HepG2 (cell line): ENCODE measurements at regions not wholly inside any gene's neighbourhood (a gene's known extent, or its start where the extent isn't known, plus 50 kb on each side); places are given as distances from the start of the nearest gene placed in this dataset.

Experiments used
- ATAC-seq: fragments of 200-7000 bp; cut with Tn5 transposase; 3 replicates; pipeline ENCODE4 v1.9.1; 2020; ENCODE audit warnings: mild to moderate bottlenecking, moderate library complexity
- BruUV-seq: library from RNA; stranded (reverse); fragments of 400-500 nt; replicated peaks from 2 replicates; lab custom pipeline; 2021; lab: Mats Ljungman, UMichigan
- CTCF ChIA-PET: fragments of 300-600 bp; formaldehyde crosslinking; extraction: SDS; loops from one replicate; lab custom pipeline; 2021; ENCODE audit warnings: low total read pairs, inconsistent platforms, low intra/inter-chr PET ratio; lab: Yijun Ruan, JAX
- POLR2A ChIA-PET: fragments of 350-600 bp; sonication (Branson Sonifier 250); formaldehyde crosslinking; loops from one replicate; lab custom pipeline; 2020; ENCODE audit warnings: antibody characterized with exemption, inconsistent platforms; lab: Yijun Ruan, JAX
- DNase-seq: peaks from one replicate; pipeline ENCODE4 v3.0.0-alpha.2; 2015; ENCODE audit warnings: low spot score
- FAIRE-seq: peaks from 3 replicates; lab custom pipeline; 2011; peaks lifted over from hg19 to GRCh38; lab: Jason Lieb, UNC
- H2AFZ ChIP-seq: one replicate; pipeline ENCODE4 v1.6.1; 2011; ENCODE audit warnings: low read length, inconsistent platforms
- H3K27ac ChIP-seq: fragments of 300-600 bp; 3 replicates; pipeline ENCODE4 v1.8.0; 2011; ENCODE audit warnings: mixed run types, mild to moderate bottlenecking, mixed read lengths, low read length, inconsistent platforms; ENCODE audit not compliant: insufficient read depth; ENCODE audit errors: extremely low read length
- H3K27me3 ChIP-seq, 2 experiments: fragments of 200-600 bp in 1 of 2; 2 replicates in 1 of 2; 3 replicates in 1 of 2; pipeline versions ENCODE4 v1.6.0 to v1.8.0; 2011; ENCODE audit warnings: low read length in 2 of 2, mild to moderate bottlenecking in 2 of 2, moderate library complexity in 2 of 2, inconsistent platforms in 1 of 2; ENCODE audit not compliant: insufficient read depth in 2 of 2, control insufficient read depth in 1 of 2
- H3K36me3 ChIP-seq, 2 experiments: fragments of 200-600 bp in 1 of 2; replicated peaks in 1 of 2; 2 replicates in 1 of 2; 3 replicates in 1 of 2; pipeline versions ENCODE4 v1.5.1 to v1.8.0; 2011; ENCODE audit warnings: low read length in 2 of 2, inconsistent platforms in 1 of 2; ENCODE audit not compliant: insufficient read depth in 2 of 2, control insufficient read depth in 1 of 2
- H3K4me1 ChIP-seq: 2 replicates; pipeline ENCODE4 v1.5.1; 2012; ENCODE audit warnings: low read length, inconsistent platforms; ENCODE audit not compliant: insufficient read depth
- H3K4me2 ChIP-seq: 2 replicates; pipeline ENCODE4 v1.6.0; 2011; ENCODE audit warnings: low read depth, low read length, inconsistent platforms
- H3K4me3 ChIP-seq, 3 experiments: fragments of 200-600 bp in 1 of 3; sonication (generic), shearing (Covaris generic) in 1 of 3; replicated peaks in 1 of 3; 2 replicates each; pipeline ENCODE4 v1.5.1; 2011 to 2016; ENCODE audit warnings: low read length in 3 of 3, inconsistent platforms in 2 of 3, low read depth in 2 of 3, mild to moderate bottlenecking in 2 of 3, control low read depth in 1 of 3, mixed read lengths in 1 of 3; ENCODE audit not compliant: insufficient read depth in 1 of 3
- H3K79me2 ChIP-seq: one replicate; pipeline ENCODE4 v1.6.1; 2011; ENCODE audit warnings: low read length, inconsistent platforms; ENCODE audit not compliant: insufficient read depth
- H3K9ac ChIP-seq: 2 replicates; pipeline ENCODE4 v1.6.0; 2011; ENCODE audit warnings: mild to moderate bottlenecking, low read depth, low read length, inconsistent platforms; ENCODE audit not compliant: insufficient read depth
- H3K9me3 ChIP-seq: 2 replicates; pipeline ENCODE4 v1.5.1; 2012; ENCODE audit warnings: mild to moderate bottlenecking, low read length
- H4K20me1 ChIP-seq: 2 replicates; pipeline ENCODE4 v1.6.0; 2011; ENCODE audit warnings: inconsistent platforms, mild to moderate bottlenecking, low read length, moderate library complexity; ENCODE audit not compliant: insufficient read depth
- ESRRA ChIP-seq: sonication (generic); formaldehyde crosslinking; IDR thresholded peaks from 2 replicates; pipeline ENCODE4 v1.5.1; 2020; ENCODE audit warnings: mild to moderate bottlenecking, low read depth, missing genetic modification reagents
- HNF4A ChIP-seq: sonication (generic); formaldehyde crosslinking; IDR thresholded peaks from 2 replicates; pipeline ENCODE4 v1.4.0; 2020; ENCODE audit warnings: missing genetic modification reagents
- MAFG ChIP-seq: sonication (generic); formaldehyde crosslinking; IDR thresholded peaks from 2 replicates; pipeline ENCODE4 v1.5.1; 2020; ENCODE audit warnings: mild to moderate bottlenecking, missing genetic modification reagents
- NCOA1 ChIP-seq: sonication (generic); formaldehyde crosslinking; IDR thresholded peaks from 2 replicates; pipeline ENCODE4 v1.9.0; 2021; ENCODE audit warnings: missing genetic modification reagents
- NFIB ChIP-seq: sonication (generic); formaldehyde crosslinking; IDR thresholded peaks from 2 replicates; pipeline ENCODE4 v1.9.0; 2021; ENCODE audit warnings: missing genetic modification reagents, mild to moderate bottlenecking, borderline replicate concordance
- RAD21 ChIP-seq: fragments of 450-650 bp; formaldehyde crosslinking; IDR thresholded peaks from 2 replicates; pipeline ENCODE4 v1.5.0; 2020; ENCODE audit warnings: mild to moderate bottlenecking
- SRF ChIP-seq: IDR thresholded peaks from 2 replicates; pipeline ENCODE4 v1.6.1; 2011; ENCODE audit warnings: mild to moderate bottlenecking, low read depth, low read length, moderate library complexity
- SUZ12 ChIP-seq: fragments of 150-350 bp; IDR thresholded peaks from 2 replicates; pipeline ENCODE4 v1.6.1; 2014; ENCODE audit warnings: low read depth, low read length
- ZBTB14 ChIP-seq: sonication (generic); formaldehyde crosslinking; IDR thresholded peaks from 2 replicates; pipeline ENCODE4 v1.4.0; 2020; ENCODE audit warnings: missing genetic modification reagents
- ZBTB42 ChIP-seq: sonication (generic); formaldehyde crosslinking; IDR thresholded peaks from 2 replicates; pipeline ENCODE4 v1.5.0; 2020; ENCODE audit warnings: mild to moderate bottlenecking, missing genetic modification reagents
- ZFP36L1 ChIP-seq: sonication (generic); formaldehyde crosslinking; IDR thresholded peaks from 2 replicates; pipeline ENCODE4 v1.8.0; 2022; ENCODE audit warnings: mild to moderate bottlenecking, missing genetic modification reagents, moderate library complexity
- ZNF160 ChIP-seq: sonication (generic); formaldehyde crosslinking; IDR thresholded peaks from 2 replicates; pipeline ENCODE4 v1.8.0; 2022; ENCODE audit warnings: mild to moderate bottlenecking, inconsistent platforms, missing genetic modification reagents
- ZNF383 ChIP-seq: sonication (generic); formaldehyde crosslinking; IDR thresholded peaks from 2 replicates; pipeline ENCODE4 v1.4.0; 2020; ENCODE audit warnings: missing genetic modification reagents, mild to moderate bottlenecking, borderline replicate concordance
- ZNF484 ChIP-seq: sonication (generic); formaldehyde crosslinking; IDR thresholded peaks from 2 replicates; pipeline ENCODE4 v1.5.1; 2020; ENCODE audit warnings: mild to moderate bottlenecking, low read depth, missing genetic modification reagents, borderline replicate concordance
- ZNF543 ChIP-seq: sonication (generic); formaldehyde crosslinking; IDR thresholded peaks from 2 replicates; pipeline ENCODE4 v1.4.0; 2020; ENCODE audit warnings: mild to moderate bottlenecking, missing genetic modification reagents
- ZNF567 ChIP-seq: sonication (generic); formaldehyde crosslinking; IDR thresholded peaks from 2 replicates; pipeline ENCODE4 v1.8.1; 2023; ENCODE audit warnings: mild to moderate bottlenecking, missing genetic modification reagents, borderline replicate concordance
- ZNF704 ChIP-seq: sonication (generic); formaldehyde crosslinking; IDR thresholded peaks from 2 replicates; pipeline ENCODE4 v1.8.1; 2023; ENCODE audit warnings: mild to moderate bottlenecking, inconsistent platforms, moderate library complexity, missing genetic modification reagents, borderline replicate concordance
- WGBS: methylation state at CpG from one replicate; pipeline ENCODE4 v1.1.6; 2017; ENCODE audit warnings: low lambda C conversion rate; 5-methylcytosine and 5-hydroxymethylcytosine counted together
- in situ Hi-C: cut with HindIII; loops from 2 replicates; pipeline ENCODE4 v1.10.0; 2017; ENCODE audit warnings: low pct_unique_long_range_greater_than_20kb; ENCODE audit not compliant: extremely low pct_ligation_motif_present
- intact Hi-C: fragments of 100-400 bp; cut with micrococcal nuclease; formaldehyde crosslinking; loops from one replicate; pipeline ENCODE4 v1.10.0; 2022; ENCODE audit not compliant: unreplicated experiment
- TF ChIP-seq, protein P1 (sequence below): sonication (generic); formaldehyde crosslinking; IDR thresholded peaks from 2 replicates; pipeline ENCODE4 v1.4.0; 2020; ENCODE audit warnings: mild to moderate bottlenecking, missing genetic modification reagents
- TF ChIP-seq, protein P2 (sequence below): sonication (generic); formaldehyde crosslinking; IDR thresholded peaks from 2 replicates; pipeline ENCODE4 v1.5.0; 2020; ENCODE audit warnings: mild to moderate bottlenecking, missing genetic modification reagents

- no peaks in the 10 kb centered on the region for H3K4me1 ChIP-seq
- no peak overlapping the region for H3K4me3 ChIP-seq
- H3K27ac ChIP-seq, result no peak overlapping the region
- BruUV-seq, result no TSS peak
- no peak overlapping the region for H3K9ac ChIP-seq
- DNase-seq, result no peak
- in situ Hi-C loops, result no loop called here
- no peak for FAIRE-seq
- TF ChIP-seq RAD21 (CRISPR knock-in tag) (no peak), ZNF704 (CRISPR knock-in tag) (no peak), HNF4A (CRISPR knock-in tag) (no peak), ZNF543 (CRISPR knock-in tag) (no peak), ZBTB42 (no peak), ESRRA (CRISPR knock-in tag) (no peak), SUZ12 (no peak), ZFP36L1 (CRISPR knock-in tag) (no peak), ZNF160 (CRISPR knock-in tag) (no peak), MAFG (CRISPR knock-in tag) (no peak), NFIB (CRISPR knock-in tag) (no peak), ZNF567 (CRISPR knock-in tag) (no peak), NCOA1 (CRISPR knock-in tag) (no peak), SRF (no peak), ZNF484 (CRISPR knock-in tag) (no peak), ZNF383 (CRISPR knock-in tag) (no peak), ZBTB14 (no peak)
- TF ChIP-seq, protein P1, sequence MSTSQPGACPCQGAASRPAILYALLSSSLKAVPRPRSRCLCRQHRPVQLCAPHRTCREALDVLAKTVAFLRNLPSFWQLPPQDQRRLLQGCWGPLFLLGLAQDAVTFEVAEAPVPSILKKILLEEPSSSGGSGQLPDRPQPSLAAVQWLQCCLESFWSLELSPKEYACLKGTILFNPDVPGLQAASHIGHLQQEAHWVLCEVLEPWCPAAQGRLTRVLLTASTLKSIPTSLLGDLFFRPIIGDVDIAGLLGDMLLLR, result no peak
- TF ChIP-seq, protein P2, sequence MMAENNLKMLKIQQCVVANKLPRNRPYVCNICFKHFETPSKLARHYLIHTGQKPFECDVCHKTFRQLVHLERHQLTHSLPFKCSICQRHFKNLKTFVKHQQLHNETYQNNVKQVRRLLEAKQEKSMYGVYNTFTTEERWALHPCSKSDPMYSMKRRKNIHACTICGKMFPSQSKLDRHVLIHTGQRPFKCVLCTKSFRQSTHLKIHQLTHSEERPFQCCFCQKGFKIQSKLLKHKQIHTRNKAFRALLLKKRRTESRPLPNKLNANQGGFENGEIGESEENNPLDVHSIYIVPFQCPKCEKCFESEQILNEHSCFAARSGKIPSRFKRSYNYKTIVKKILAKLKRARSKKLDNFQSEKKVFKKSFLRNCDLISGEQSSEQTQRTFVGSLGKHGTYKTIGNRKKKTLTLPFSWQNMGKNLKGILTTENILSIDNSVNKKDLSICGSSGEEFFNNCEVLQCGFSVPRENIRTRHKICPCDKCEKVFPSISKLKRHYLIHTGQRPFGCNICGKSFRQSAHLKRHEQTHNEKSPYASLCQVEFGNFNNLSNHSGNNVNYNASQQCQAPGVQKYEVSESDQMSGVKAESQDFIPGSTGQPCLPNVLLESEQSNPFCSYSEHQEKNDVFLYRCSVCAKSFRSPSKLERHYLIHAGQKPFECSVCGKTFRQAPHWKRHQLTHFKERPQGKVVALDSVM, result no peak
- ChIA-PET POLR2A (no interaction called here), CTCF (no interaction called here)
- intact Hi-C loops, result no loop called here
- H3K79me2 ChIP-seq, result no peaks in the 10 kb centered on the region
- H3K27me3 ChIP-seq, result no peaks in the 10 kb centered on the region
- H3K36me3 ChIP-seq, result no peaks in the 10 kb centered on the region
- no peaks in the 10 kb centered on the region for H4K20me1 ChIP-seq
- H3K4me2 ChIP-seq, result no peak overlapping the region
- H3K9me3 ChIP-seq, result no peaks in the 10 kb centered on the region
- H2AFZ ChIP-seq, result no peak overlapping the region
- ATAC-seq, result no peak
- 28% methylated on average over 3 of the region's 3 CpGs for WGBS
Observed at GRCh38 chr12:62098132-62098531, 162.1 kb upstream of the USP15 start.
